Neural cell (in vitro differentiated cells): ENCODE measurements at regions not wholly inside any gene's neighbourhood (a gene's known extent, or its start where the extent isn't known, plus 50 kb on each side); places are given as distances from the start of the nearest gene placed in this dataset.

Source experiments
- H2AFZ ChIP-seq: fragments of 200-600, 300-800 bp; sonication (generic), shearing (Covaris generic); 2 replicates; pipeline ENCODE4 v1.6.0; 2014; ENCODE audit warnings: low read depth, mild to moderate bottlenecking, antibody characterized with exemption, low read length, moderate library complexity
- H3F3A ChIP-seq: fragments of 200-600 bp; shearing (Covaris generic); 2 replicates; pipeline ENCODE4 v1.6.1; 2016; ENCODE audit warnings: mild to moderate bottlenecking, moderate library complexity, mixed read lengths, antibody characterized with exemption, low read length; ENCODE audit not compliant: insufficient read depth, poor library complexity, severe bottlenecking
- H3K27ac ChIP-seq: fragments of 200-600, 300-800 bp; sonication (generic), shearing (Covaris generic); 2 replicates; pipeline ENCODE4 v1.5.1; 2014; ENCODE audit warnings: mild to moderate bottlenecking, low read length, moderate library complexity
- H3K27me3 ChIP-seq: fragments of 300-800, 200-600 bp; sonication (generic), shearing (Covaris generic); 2 replicates; pipeline ENCODE4 v1.6.0; 2014; ENCODE audit warnings: mild to moderate bottlenecking, low read depth, low read length, moderate library complexity; ENCODE audit not compliant: insufficient read depth
- H3K36me3 ChIP-seq: fragments of 300-800, 200-600 bp; sonication (generic), shearing (Covaris generic); 2 replicates; pipeline ENCODE4 v1.5.1; 2014; ENCODE audit warnings: mild to moderate bottlenecking, antibody characterized with exemption, low read length, moderate library complexity; ENCODE audit not compliant: insufficient read depth
- H3K4me2 ChIP-seq: fragments of 300-800, 200-600 bp; sonication (generic), shearing (Covaris generic); 2 replicates; pipeline ENCODE4 v1.6.0; 2014; ENCODE audit warnings: mild to moderate bottlenecking, low read length
- H3K4me3 ChIP-seq: fragments of 300-800, 200-600 bp; sonication (generic), shearing (Covaris generic); 2 replicates; pipeline ENCODE4 v1.5.1; 2014; ENCODE audit warnings: mild to moderate bottlenecking, low read length, moderate library complexity
- H3K79me2 ChIP-seq: fragments of 200-600 bp; shearing (Covaris generic); replicated peaks from 2 replicates; pipeline ENCODE4 v1.6.0; 2014; ENCODE audit warnings: mild to moderate bottlenecking, low read length, moderate library complexity; ENCODE audit not compliant: insufficient read depth
- H3K9ac ChIP-seq: fragments of 300-800, 200-600 bp; sonication (generic), shearing (Covaris generic); 2 replicates; pipeline ENCODE4 v1.6.1; 2016; ENCODE audit warnings: mild to moderate bottlenecking, low read length, mixed read lengths
- H3K9me2 ChIP-seq: fragments of 200-600 bp; shearing (Covaris generic); 2 replicates; pipeline ENCODE4 v1.6.1; 2016; ENCODE audit warnings: mild to moderate bottlenecking, low read length, mixed read lengths; ENCODE audit not compliant: insufficient read depth
- H3K9me3 ChIP-seq: fragments of 200-600, 300-800 bp; sonication (generic), shearing (Covaris generic); 2 replicates; pipeline ENCODE4 v1.6.1; 2016; ENCODE audit warnings: mild to moderate bottlenecking, mixed run types, low read length, moderate library complexity, mixed read lengths
- H4K20me1 ChIP-seq: fragments of 200-600 bp; shearing (Covaris generic); 2 replicates; pipeline ENCODE4 v1.6.1; 2016; ENCODE audit warnings: mild to moderate bottlenecking, mixed run types; ENCODE audit not compliant: insufficient read depth
- EP300 ChIP-seq: fragments of 450-650 bp; conservative IDR thresholded peaks from 2 replicates; pipeline ENCODE4 v1.6.1; 2014; ENCODE audit warnings: antibody characterized with exemption, mild to moderate bottlenecking, moderate library complexity; ENCODE audit not compliant: poor library complexity, severe bottlenecking
- EZH2 ChIP-seq: fragments of 200-600, 300-800 bp; shearing (Covaris generic), sonication (generic); IDR thresholded peaks from 2 replicates; pipeline ENCODE4 v1.6.1; 2014; ENCODE audit warnings: antibody characterized with exemption, low read length, borderline replicate concordance, mild to moderate bottlenecking; ENCODE audit not compliant: insufficient read depth, poor library complexity, severe bottlenecking
- MXI1 ChIP-seq: fragments of 450-650 bp; conservative IDR thresholded peaks from 2 replicates; pipeline ENCODE4 v1.6.1; 2014; ENCODE audit warnings: antibody characterized with exemption, mild to moderate bottlenecking; ENCODE audit not compliant: poor library complexity, severe bottlenecking
- POLR2AphosphoS5 ChIP-seq: IDR thresholded peaks from 2 replicates; pipeline ENCODE4 v1.6.1; 2012
- RAD21 ChIP-seq: fragments of 450-650 bp; conservative IDR thresholded peaks from 2 replicates; pipeline ENCODE4 v1.6.1; 2014; ENCODE audit warnings: antibody characterized with exemption, mild to moderate bottlenecking, moderate library complexity
- SMC3 ChIP-seq: fragments of 450-650 bp; conservative IDR thresholded peaks from 2 replicates; pipeline ENCODE4 v1.6.1; 2014; ENCODE audit warnings: antibody characterized with exemption, mild to moderate bottlenecking, moderate library complexity; ENCODE audit not compliant: poor library complexity
- TAF1 ChIP-seq: IDR thresholded peaks from 2 replicates; pipeline ENCODE4 v1.6.1; 2012; ENCODE audit warnings: low read depth
- TF ChIP-seq, protein P1 (sequence below): IDR thresholded peaks from 2 replicates; pipeline ENCODE4 v1.6.1; 2012; ENCODE audit warnings: borderline replicate concordance
- TF ChIP-seq, protein P2 (sequence below): fragments of 450-650 bp; IDR thresholded peaks from 2 replicates; pipeline ENCODE4 v1.5.1; 2014; ENCODE audit warnings: antibody characterized with exemption, mild to moderate bottlenecking, moderate library complexity; ENCODE audit not compliant: poor library complexity, severe bottlenecking

DNA sequence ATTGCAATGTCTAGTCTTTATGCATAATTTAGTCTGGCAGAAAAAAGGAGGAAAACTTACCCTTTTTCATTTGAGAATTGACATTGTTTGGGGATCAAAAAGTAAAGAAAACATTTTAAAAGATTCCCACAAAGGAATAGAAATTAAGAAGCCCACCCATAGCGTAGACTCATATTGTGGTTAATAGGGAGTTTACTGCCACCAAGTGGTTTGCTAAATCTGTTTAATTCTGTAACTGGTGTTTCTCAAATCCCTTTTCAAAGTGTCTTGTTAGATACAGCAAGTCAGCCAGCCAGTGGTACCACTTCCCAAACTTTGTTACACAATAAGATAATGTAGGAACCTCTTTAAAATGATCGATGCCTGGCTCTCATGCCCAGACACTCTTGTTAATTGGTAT is 180.3 kb downstream of the IPO8 start:
- no peak overlapping the region for H3K4me2 ChIP-seq
- H3K9me2 ChIP-seq, result no peaks in the 10 kb centered on the region
- no peak overlapping the region for H2AFZ ChIP-seq
- H3K27me3 ChIP-seq, result no peaks in the 10 kb centered on the region
- H3K27ac ChIP-seq, result no peak overlapping the region
- no peaks in the 10 kb centered on the region for H3K79me2 ChIP-seq
- no peak overlapping the region for H3K9ac ChIP-seq
- no peaks in the 10 kb centered on the region for H3F3A ChIP-seq
- no peaks in the 10 kb centered on the region for H3K9me3 ChIP-seq
- no peaks in the 10 kb centered on the region for H4K20me1 ChIP-seq
- H3K4me3 ChIP-seq, result no peak overlapping the region
- H3K36me3 ChIP-seq, result no peaks in the 10 kb centered on the region
- TF ChIP-seq SMC3 (peak; percentile 82), POLR2AphosphoS5 (no peak), EZH2 (no peak), MXI1 (no peak), RAD21 (peak; percentile 84), EP300 (no peak), TAF1 (no peak)
- TF ChIP-seq, protein P1, sequence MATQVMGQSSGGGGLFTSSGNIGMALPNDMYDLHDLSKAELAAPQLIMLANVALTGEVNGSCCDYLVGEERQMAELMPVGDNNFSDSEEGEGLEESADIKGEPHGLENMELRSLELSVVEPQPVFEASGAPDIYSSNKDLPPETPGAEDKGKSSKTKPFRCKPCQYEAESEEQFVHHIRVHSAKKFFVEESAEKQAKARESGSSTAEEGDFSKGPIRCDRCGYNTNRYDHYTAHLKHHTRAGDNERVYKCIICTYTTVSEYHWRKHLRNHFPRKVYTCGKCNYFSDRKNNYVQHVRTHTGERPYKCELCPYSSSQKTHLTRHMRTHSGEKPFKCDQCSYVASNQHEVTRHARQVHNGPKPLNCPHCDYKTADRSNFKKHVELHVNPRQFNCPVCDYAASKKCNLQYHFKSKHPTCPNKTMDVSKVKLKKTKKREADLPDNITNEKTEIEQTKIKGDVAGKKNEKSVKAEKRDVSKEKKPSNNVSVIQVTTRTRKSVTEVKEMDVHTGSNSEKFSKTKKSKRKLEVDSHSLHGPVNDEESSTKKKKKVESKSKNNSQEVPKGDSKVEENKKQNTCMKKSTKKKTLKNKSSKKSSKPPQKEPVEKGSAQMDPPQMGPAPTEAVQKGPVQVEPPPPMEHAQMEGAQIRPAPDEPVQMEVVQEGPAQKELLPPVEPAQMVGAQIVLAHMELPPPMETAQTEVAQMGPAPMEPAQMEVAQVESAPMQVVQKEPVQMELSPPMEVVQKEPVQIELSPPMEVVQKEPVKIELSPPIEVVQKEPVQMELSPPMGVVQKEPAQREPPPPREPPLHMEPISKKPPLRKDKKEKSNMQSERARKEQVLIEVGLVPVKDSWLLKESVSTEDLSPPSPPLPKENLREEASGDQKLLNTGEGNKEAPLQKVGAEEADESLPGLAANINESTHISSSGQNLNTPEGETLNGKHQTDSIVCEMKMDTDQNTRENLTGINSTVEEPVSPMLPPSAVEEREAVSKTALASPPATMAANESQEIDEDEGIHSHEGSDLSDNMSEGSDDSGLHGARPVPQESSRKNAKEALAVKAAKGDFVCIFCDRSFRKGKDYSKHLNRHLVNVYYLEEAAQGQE, result no peak
- TF ChIP-seq, protein P2, sequence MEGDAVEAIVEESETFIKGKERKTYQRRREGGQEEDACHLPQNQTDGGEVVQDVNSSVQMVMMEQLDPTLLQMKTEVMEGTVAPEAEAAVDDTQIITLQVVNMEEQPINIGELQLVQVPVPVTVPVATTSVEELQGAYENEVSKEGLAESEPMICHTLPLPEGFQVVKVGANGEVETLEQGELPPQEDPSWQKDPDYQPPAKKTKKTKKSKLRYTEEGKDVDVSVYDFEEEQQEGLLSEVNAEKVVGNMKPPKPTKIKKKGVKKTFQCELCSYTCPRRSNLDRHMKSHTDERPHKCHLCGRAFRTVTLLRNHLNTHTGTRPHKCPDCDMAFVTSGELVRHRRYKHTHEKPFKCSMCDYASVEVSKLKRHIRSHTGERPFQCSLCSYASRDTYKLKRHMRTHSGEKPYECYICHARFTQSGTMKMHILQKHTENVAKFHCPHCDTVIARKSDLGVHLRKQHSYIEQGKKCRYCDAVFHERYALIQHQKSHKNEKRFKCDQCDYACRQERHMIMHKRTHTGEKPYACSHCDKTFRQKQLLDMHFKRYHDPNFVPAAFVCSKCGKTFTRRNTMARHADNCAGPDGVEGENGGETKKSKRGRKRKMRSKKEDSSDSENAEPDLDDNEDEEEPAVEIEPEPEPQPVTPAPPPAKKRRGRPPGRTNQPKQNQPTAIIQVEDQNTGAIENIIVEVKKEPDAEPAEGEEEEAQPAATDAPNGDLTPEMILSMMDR, result peak; percentile 74

DNA sequence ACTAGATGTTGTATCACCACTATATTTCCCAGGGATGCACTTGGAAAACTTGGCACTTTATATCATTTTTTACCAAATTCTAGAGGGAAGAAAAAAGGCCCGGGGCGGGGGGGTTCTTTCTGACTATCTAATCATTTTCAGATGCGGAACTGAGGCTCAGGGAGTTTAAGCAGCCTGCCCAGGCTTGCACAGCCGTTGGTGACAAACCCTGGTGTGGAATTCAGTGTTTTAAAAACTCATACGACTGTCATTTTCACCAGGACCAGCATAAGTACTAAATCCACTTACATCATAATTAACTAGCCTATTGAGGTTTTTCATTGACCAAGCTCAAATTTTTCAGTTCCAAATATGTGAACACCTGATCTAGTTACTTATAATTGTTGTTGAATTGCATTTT is 181.0 kb downstream of the IPO8 start:
- no peaks in the 10 kb centered on the region for H3K36me3 ChIP-seq
- TF ChIP-seq SMC3, result no peak
- no peak for TF ChIP-seq EZH2
- no peak for TF ChIP-seq MXI1
- TF ChIP-seq EP300, result no peak
- no peak for TF ChIP-seq POLR2AphosphoS5
- no peak for TF ChIP-seq TAF1
- TF ChIP-seq, protein P2, result no peak
- TF ChIP-seq, protein P1, result no peak
- TF ChIP-seq RAD21, result no peak
- H4K20me1 ChIP-seq, result no peaks in the 10 kb centered on the region
- H3K9ac ChIP-seq, result no peak overlapping the region
- H3K9me2 ChIP-seq, result no peaks in the 10 kb centered on the region
- H3K27me3 ChIP-seq, result no peaks in the 10 kb centered on the region
- H3K79me2 ChIP-seq, result no peaks in the 10 kb centered on the region
- no peaks in the 10 kb centered on the region for H3F3A ChIP-seq
- H3K9me3 ChIP-seq, result no peaks in the 10 kb centered on the region
- H3K4me2 ChIP-seq, result no peak overlapping the region
- H3K27ac ChIP-seq, result no peak overlapping the region
- no peak overlapping the region for H3K4me3 ChIP-seq
- no peak overlapping the region for H2AFZ ChIP-seq
